Lung (tissue), 11 donors: ENCODE measurements at regions not wholly inside any gene's neighbourhood (a gene's known extent, or its start where the extent isn't known, plus 50 kb on each side); places are given as distances from the start of the nearest gene placed in this dataset.

Source experiments
- ATAC-seq: fragments of 200-7000 bp; cut with Tn5 transposase; one replicate; pipeline ENCODE4 v1.9.1; 2020; ENCODE audit warnings: moderate number of reproducible peaks; ENCODE audit not compliant: insufficient read depth, low FRiP score
- DNase-seq, 3 donors: peaks; one replicate each; pipeline ENCODE4 v3.0.0-alpha.2; 2013 to 2017
- H3K27ac ChIP-seq, 2 donors: one replicate each; pipeline ENCODE4 v1.5.1; 2013; ENCODE audit warnings: mild to moderate bottlenecking in 2 of 2, moderate library complexity in 2 of 2, control low read depth in 1 of 2, inconsistent platforms in 1 of 2, low read depth in 1 of 2, low read length in 1 of 2
- H3K27me3 ChIP-seq, 3 donors: one replicate each; pipeline ENCODE4 v1.5.1; 2013; ENCODE audit warnings: low read length in 2 of 3; ENCODE audit not compliant: control insufficient read depth in 3 of 3, insufficient read depth in 3 of 3
- H3K36me3 ChIP-seq, 4 donors: one replicate each; pipeline ENCODE4 v1.5.1; 2013; ENCODE audit warnings: low read length in 4 of 4, mild to moderate bottlenecking in 1 of 4, moderate library complexity in 1 of 4; ENCODE audit not compliant: control insufficient read depth in 4 of 4, insufficient read depth in 4 of 4
- H3K4me1 ChIP-seq, 5 donors: one replicate each; pipeline ENCODE4 v1.5.1; 2013; ENCODE audit warnings: low read length in 5 of 5, mild to moderate bottlenecking in 2 of 5, moderate library complexity in 1 of 5; ENCODE audit not compliant: control insufficient read depth in 5 of 5, insufficient read depth in 5 of 5
- H3K4me3 ChIP-seq: one replicate; pipeline ENCODE4 v1.5.1; 2013; ENCODE audit warnings: mild to moderate bottlenecking, control low read depth, moderate library complexity
- H3K9ac ChIP-seq, 2 donors: one replicate each; pipeline ENCODE4 v1.5.1; 2013; ENCODE audit warnings: low read length in 2 of 2, control low read depth in 1 of 2; ENCODE audit not compliant: insufficient read depth in 1 of 2
- H3K9me3 ChIP-seq, 4 donors: one replicate each; pipeline ENCODE4 v1.5.1; 2013; ENCODE audit warnings: low read length in 3 of 4, mild to moderate bottlenecking in 1 of 4, moderate library complexity in 1 of 4; ENCODE audit not compliant: control insufficient read depth in 4 of 4, insufficient read depth in 3 of 4
- WGBS, 2 donors: extraction: QIAGEN DNeasy Blood & Tissue Kit; methylation state at CpG; one replicate each; pipeline ENCODE4 v1.1.7; 2013; 5-methylcytosine and 5-hydroxymethylcytosine counted together
- TF ChIP-seq, protein P1 (sequence below): IDR thresholded peaks from 2 replicates; pipeline ENCODE4 v1.5.1; 2012; ENCODE audit warnings: mild to moderate bottlenecking; ENCODE audit errors: control extremely low read depth, extremely low read depth
- donor health status: control.
- donor health status: control.
- donor health status: Bipolar disorder and iron deficiency.
- donor health status: healthy.
- donor health status: DM: yes; HTN: yes; CAD: no.

DNA sequence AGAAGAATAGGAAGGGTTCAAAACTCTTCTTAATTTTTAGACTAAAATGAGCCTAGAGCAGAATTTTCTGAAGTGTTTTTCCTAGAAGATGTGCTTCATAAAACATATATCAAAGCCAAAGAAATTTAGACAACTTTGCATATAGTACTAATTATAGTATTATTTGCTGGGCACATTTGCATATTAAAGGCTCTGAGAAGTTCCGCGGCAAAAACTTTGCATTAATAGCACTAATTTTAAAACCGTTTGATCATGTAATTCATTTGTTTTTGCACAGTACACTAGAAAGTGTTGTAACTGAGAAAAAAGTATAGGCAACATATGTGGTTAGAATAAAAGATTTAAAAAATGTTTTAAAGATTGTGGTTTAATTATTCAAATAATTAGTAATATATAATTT lies 412.0 kb upstream of the NR2F2 start:
- TF ChIP-seq, protein P1, sequence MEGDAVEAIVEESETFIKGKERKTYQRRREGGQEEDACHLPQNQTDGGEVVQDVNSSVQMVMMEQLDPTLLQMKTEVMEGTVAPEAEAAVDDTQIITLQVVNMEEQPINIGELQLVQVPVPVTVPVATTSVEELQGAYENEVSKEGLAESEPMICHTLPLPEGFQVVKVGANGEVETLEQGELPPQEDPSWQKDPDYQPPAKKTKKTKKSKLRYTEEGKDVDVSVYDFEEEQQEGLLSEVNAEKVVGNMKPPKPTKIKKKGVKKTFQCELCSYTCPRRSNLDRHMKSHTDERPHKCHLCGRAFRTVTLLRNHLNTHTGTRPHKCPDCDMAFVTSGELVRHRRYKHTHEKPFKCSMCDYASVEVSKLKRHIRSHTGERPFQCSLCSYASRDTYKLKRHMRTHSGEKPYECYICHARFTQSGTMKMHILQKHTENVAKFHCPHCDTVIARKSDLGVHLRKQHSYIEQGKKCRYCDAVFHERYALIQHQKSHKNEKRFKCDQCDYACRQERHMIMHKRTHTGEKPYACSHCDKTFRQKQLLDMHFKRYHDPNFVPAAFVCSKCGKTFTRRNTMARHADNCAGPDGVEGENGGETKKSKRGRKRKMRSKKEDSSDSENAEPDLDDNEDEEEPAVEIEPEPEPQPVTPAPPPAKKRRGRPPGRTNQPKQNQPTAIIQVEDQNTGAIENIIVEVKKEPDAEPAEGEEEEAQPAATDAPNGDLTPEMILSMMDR: no peak
- Histone ChIP-seq H3K9ac (no peak overlapping the region), H3K4me3 (no peak overlapping the region), H3K36me3 (no peaks in the 10 kb centered on the region), H3K27me3 (no peaks in the 10 kb centered on the region), H3K4me1 (no peaks in the 10 kb centered on the region), H3K27ac (no peak overlapping the region), H3K9me3 (no peaks in the 10 kb centered on the region)
- WGBS, 2 donors: 96% methylated on average over 3 of the region's 3 CpGs
- ATAC-seq: no peak
- DNase-seq: no peak

DNA sequence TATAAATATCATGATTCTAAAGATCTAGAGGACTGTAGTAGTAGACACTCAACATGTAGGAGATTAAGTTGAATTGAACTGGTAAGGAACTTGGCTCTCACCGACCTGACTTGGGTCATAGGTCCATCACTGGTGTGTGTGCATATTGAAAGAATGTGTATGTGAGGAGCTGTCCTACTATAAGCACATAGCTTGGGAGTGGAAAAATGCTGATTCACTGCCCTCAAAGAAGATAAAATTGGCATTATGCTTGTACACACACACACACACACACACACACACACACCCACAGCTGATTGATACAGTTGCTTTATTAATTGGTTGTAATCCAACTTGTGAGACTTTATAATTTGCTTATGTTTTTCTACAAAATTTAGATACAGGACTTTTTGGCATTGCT lies 411.0 kb upstream of the NR2F2 start:
- ATAC-seq (no peak), DNase-seq (no peak)
- H3K36me3 ChIP-seq: no peaks in the 10 kb centered on the region
- H3K9ac ChIP-seq: no peak overlapping the region
- H3K27me3 ChIP-seq: no peaks in the 10 kb centered on the region
- TF ChIP-seq, protein P1: no peak
- no peaks in the 10 kb centered on the region for H3K4me1 ChIP-seq
- H3K27ac ChIP-seq: no peak overlapping the region
- 60 to 71% methylated on average over 1 of the region's 1 CpG for WGBS, 2 donors
- H3K9me3 ChIP-seq: no peaks in the 10 kb centered on the region
- H3K4me3 ChIP-seq: no peak overlapping the region

DNA sequence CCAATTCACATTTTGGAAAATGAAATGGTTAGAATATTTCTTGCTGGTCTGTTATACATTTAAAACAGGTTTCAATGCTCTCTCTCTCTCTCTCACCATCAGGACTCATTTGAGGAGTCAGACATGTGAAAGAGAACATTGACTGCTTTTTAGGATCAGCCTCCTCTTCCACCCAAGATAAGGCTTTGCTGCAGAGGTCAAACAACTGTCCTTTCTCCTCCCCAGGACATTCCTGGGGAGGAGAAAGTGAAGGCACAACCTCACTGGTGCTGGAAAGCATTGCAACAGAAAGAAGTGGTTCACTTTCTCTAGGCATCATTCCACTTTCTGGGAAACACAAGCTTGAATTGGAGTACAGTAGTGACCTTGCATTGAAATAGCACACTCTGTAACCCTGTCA lies 409.1 kb upstream of the NR2F2 start:
- no peaks in the 10 kb centered on the region for H3K36me3 ChIP-seq
- TF ChIP-seq, protein P1: no peak
- H3K27ac ChIP-seq: no peak overlapping the region
- no peaks in the 10 kb centered on the region for H3K27me3 ChIP-seq
- no peaks in the 10 kb centered on the region for H3K4me1 ChIP-seq
- no peak overlapping the region for H3K4me3 ChIP-seq
- H3K9ac ChIP-seq: no peak overlapping the region
- DNase-seq: no peak
- H3K9me3 ChIP-seq: no peaks in the 10 kb centered on the region
- no peak for ATAC-seq

DNA sequence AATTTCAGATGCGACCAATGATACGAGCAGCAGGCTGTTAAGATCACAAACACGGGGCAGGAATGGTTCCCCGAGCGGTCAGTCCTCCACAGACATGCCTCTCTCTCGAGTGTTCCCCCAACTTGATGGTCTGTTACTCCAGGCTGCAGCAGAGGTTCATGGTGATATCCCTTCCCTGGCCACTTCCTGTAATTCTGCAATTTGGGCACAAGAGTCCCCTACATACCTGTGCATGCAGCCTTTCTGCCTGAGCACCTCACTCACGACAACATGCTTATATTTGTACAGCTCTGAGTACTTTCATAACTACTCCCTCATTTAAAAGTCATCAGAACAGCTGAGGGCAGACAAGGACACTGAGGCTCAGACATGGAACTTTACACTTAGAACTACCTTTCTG lies 408.1 kb upstream of the NR2F2 start:
- Histone ChIP-seq H3K36me3 (no peaks in the 10 kb centered on the region), H3K9ac (no peak overlapping the region), H3K4me1 (no peaks in the 10 kb centered on the region), H3K27me3 (no peaks in the 10 kb centered on the region), H3K27ac (no peak overlapping the region), H3K9me3 (no peaks in the 10 kb centered on the region), H3K4me3 (no peak overlapping the region)
- DNase-seq: no peak
- ATAC-seq: no peak
- WGBS, 2 donors: 84 to 88% methylated on average over 7 of the region's 7 CpGs
- TF ChIP-seq, protein P1: no peak
